CD4-positive, CD25-positive, alpha-beta regulatory T cell (primary cell): ENCODE measurements at regions not wholly inside any gene's neighbourhood (a gene's known extent, or its start where the extent isn't known, plus 50 kb on each side); places are given as distances from the start of the nearest gene placed in this dataset.

Experiments used
- ATAC-seq, 2 donors: fragments of 150-1000 bp; cut with Tn5 transposase; one replicate each; pipeline ENCODE4 v1.10.0; 2021; ENCODE audit warnings: low read depth in 2 of 2, moderate number of reproducible peaks in 2 of 2, moderate library complexity in 1 of 2
- DNase-seq, 3 donors: peaks; one replicate each; pipeline versions ENCODE4 v3.0.0 to v3.0.0-alpha.2; 2012 to 2022; ENCODE audit warnings: mixed read lengths in 1 of 3
- H3K27ac ChIP-seq: one replicate; pipeline ENCODE4 v1.7.0; 2013; ENCODE audit warnings: mild to moderate bottlenecking, low read length; ENCODE audit not compliant: insufficient read depth, poor library complexity, severe bottlenecking
- H3K27me3 ChIP-seq: one replicate; pipeline ENCODE4 v1.7.0; 2013; ENCODE audit warnings: low read length; ENCODE audit not compliant: control insufficient read depth, insufficient read depth
- H3K36me3 ChIP-seq: one replicate; pipeline ENCODE4 v1.7.0; 2013; ENCODE audit warnings: mild to moderate bottlenecking, low read length, moderate library complexity; ENCODE audit not compliant: control insufficient read depth, insufficient read depth
- H3K4me1 ChIP-seq: 2 replicates; pipeline ENCODE4 v1.7.0; 2013; ENCODE audit warnings: mild to moderate bottlenecking, low read length; ENCODE audit not compliant: insufficient read depth, control insufficient read depth, poor library complexity, severe bottlenecking
- H3K4me3 ChIP-seq: one replicate; pipeline ENCODE4 v1.7.0; 2013; ENCODE audit warnings: low read depth, mild to moderate bottlenecking, low read length, moderate library complexity
- H3K9me3 ChIP-seq, 2 experiments: 1 replicate in 1 of 2; 2 replicates in 1 of 2; pipeline ENCODE4 v1.7.0; 2013; ENCODE audit warnings: low read length in 2 of 2, mild to moderate bottlenecking in 1 of 2, moderate library complexity in 1 of 2; ENCODE audit not compliant: control insufficient read depth in 2 of 2
- H3K27ac Mint-ChIP-seq, 3 donors: one replicate each; pipeline ENCODE4 v1.8.0; 2020 to 2022; ENCODE audit warnings: mild to moderate bottlenecking in 3 of 3, mixed read lengths in 3 of 3, moderate library complexity in 2 of 3
- H3K27me3 Mint-ChIP-seq: one replicate; pipeline ENCODE4 v1.8.0; 2022; ENCODE audit warnings: mild to moderate bottlenecking, mixed read lengths
- H3K36me3 Mint-ChIP-seq: one replicate; pipeline ENCODE4 v1.8.0; 2020; ENCODE audit warnings: mixed read lengths
- H3K4me1 Mint-ChIP-seq, 4 donors: one replicate each; pipeline ENCODE4 v1.8.0; 2020 to 2022; ENCODE audit warnings: mixed read lengths in 4 of 4, mild to moderate bottlenecking in 1 of 4
- H3K4me3 Mint-ChIP-seq, 4 donors: one replicate each; pipeline ENCODE4 v1.8.0; 2020 to 2022; ENCODE audit warnings: mild to moderate bottlenecking in 4 of 4, mixed read lengths in 4 of 4, moderate library complexity in 3 of 4
- H3K9me3 Mint-ChIP-seq, 7 donors: one replicate each; pipeline ENCODE4 v1.8.0; 2020 to 2022; ENCODE audit warnings: mixed read lengths in 7 of 7, mild to moderate bottlenecking in 3 of 7, moderate library complexity in 2 of 7

DNA sequence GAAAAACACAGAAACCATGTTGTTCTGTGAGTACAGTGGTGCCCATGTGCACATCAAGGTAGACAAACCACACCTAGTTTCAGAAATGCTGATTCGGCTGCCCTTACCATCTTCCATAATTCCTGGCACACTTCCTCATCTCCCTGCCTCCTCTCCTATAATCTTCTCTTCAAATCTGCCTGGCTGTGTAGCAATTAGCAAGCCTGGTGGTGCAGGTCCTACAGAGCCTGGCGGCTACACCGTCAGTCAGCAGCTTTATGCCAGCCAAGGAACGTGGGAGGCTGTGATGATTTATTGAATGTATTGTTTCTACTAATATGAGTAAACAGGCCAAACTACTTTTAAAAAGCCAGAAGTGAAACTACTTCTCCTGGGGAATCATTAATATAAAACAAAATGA, 106.8 kb downstream of the SEMA6D start:
- ATAC-seq (no peak), DNase-seq (no peak)
- no peaks in the 10 kb centered on the region for H3K36me3 ChIP-seq
- H3K4me1 Mint-ChIP-seq, result no peaks in the 10 kb centered on the region
- peaks cover 0 to 5% (median 2%) of the 10 kb centered on the region in 7 donors for H3K9me3 Mint-ChIP-seq
- H3K4me3 ChIP-seq, result no peak overlapping the region
- no peaks in the 10 kb centered on the region for H3K4me1 ChIP-seq
- H3K9me3 ChIP-seq, result no peaks in the 10 kb centered on the region
- no peak overlapping the region for H3K27ac Mint-ChIP-seq
- H3K27ac ChIP-seq, result no peak overlapping the region
- peaks cover 9% of the 10 kb centered on the region for H3K27me3 Mint-ChIP-seq
- no peaks in the 10 kb centered on the region for H3K36me3 Mint-ChIP-seq
- H3K4me3 Mint-ChIP-seq, result no peak overlapping the region
- H3K27me3 ChIP-seq, result no peaks in the 10 kb centered on the region

DNA sequence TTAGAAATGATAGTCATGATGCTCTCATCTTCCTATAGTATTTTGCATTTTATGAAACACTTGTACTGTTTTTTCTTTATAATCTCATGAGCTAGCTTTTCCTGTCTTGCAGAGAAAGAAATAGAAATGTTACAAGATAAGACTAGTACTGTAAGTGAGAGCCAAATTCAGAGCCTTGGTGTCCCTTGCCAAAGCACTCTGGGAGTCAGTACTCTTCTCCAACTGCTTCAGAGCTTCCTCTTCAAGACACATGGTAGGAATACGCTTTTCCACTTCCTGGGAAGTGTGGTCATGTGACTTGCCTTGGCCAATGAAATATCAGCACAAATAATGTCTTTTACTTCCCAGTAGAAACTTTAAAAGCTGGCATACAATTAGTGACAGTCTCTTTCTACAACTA, 112.4 kb downstream of the SEMA6D start:
- Histone ChIP-seq H3K4me1 (no peaks in the 10 kb centered on the region), H3K27ac (no peak overlapping the region), H3K4me3 (no peak overlapping the region), H3K27me3 (no peaks in the 10 kb centered on the region), H3K9me3 (no peaks in the 10 kb centered on the region), H3K36me3 (no peaks in the 10 kb centered on the region)
- Mint-ChIP-seq H3K27me3 (peaks cover 11% of the 10 kb centered on the region), H3K4me3 (no peak overlapping the region), H3K27ac (no peak overlapping the region), H3K9me3 (peaks cover 0 to 6% (median 2%) of the 10 kb centered on the region in 7 donors), H3K4me1 (no peaks in the 10 kb centered on the region), H3K36me3 (no peaks in the 10 kb centered on the region)
- DNase-seq (no peak), ATAC-seq (no peak)

DNA sequence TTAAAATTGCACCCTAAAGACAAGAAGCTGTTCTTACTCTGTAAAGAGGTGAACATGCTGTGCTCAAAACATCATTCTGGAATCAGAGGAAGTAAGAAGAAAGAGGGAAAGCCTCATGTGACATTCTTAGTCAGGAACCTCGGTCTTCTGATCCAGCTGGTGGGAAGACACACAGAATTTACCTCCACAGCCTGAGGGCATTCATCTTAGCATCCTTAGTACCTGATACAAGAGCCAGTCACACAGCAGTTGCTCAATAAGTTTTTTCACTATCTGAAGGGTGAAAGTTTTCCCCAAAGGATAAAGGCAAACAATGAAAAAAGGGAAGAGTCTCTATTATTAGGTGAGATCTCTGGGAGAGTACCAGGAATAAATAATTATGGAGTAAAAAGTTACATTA, 116.8 kb downstream of the SEMA6D start:
- no peak overlapping the region for H3K4me3 ChIP-seq
- H3K4me1 Mint-ChIP-seq, result no peaks in the 10 kb centered on the region
- H3K36me3 ChIP-seq, result no peaks in the 10 kb centered on the region
- H3K36me3 Mint-ChIP-seq, result no peaks in the 10 kb centered on the region
- H3K9me3 Mint-ChIP-seq, result peaks cover 0 to 3% (median 0%) of the 10 kb centered on the region in 7 donors
- H3K27ac ChIP-seq, result no peak overlapping the region
- H3K27me3 ChIP-seq, result no peaks in the 10 kb centered on the region
- DNase-seq (no peak), ATAC-seq (no peak)
- no peak overlapping the region for H3K27ac Mint-ChIP-seq
- peaks cover 4% of the 10 kb centered on the region for H3K27me3 Mint-ChIP-seq
- H3K9me3 ChIP-seq, result no peaks in the 10 kb centered on the region
- H3K4me1 ChIP-seq, result no peaks in the 10 kb centered on the region
- no peak overlapping the region for H3K4me3 Mint-ChIP-seq

DNA sequence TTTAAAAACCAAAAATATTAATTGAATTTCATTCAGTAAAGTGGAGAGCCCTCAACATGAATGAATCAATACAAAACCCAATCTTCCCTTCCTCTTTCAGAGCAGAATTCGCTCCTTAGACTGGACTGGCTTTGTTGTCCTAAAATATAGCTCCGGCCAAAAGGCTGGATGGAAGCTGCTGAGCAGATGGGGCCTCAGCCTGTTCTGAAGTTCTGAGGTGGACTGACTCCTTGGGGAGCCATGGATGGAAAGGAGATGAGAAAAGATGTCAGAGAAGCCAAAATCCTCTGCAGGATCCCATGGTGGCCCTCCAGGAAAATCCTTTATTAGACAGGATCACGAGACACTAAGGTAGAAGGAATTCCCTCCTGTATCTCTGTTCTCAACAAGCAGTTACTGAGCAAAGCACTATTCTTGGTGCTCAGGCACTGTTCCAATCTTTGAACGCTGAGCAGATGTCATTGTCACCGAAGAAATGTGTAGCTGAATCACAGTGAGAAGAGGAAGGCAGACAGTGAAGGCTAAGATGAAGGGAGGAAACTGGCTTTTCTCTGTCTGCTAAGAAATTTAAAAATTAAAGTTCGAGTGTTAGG, 122.0 kb downstream of the SEMA6D start:
- no peaks in the 10 kb centered on the region for H3K36me3 ChIP-seq
- H3K4me3 ChIP-seq, result no peak overlapping the region
- no peaks in the 10 kb centered on the region for H3K4me1 Mint-ChIP-seq
- no peak overlapping the region for H3K27ac Mint-ChIP-seq
- H3K36me3 Mint-ChIP-seq, result no peaks in the 10 kb centered on the region
- H3K9me3 Mint-ChIP-seq, result peaks cover 0 to 6% (median 0%) of the 10 kb centered on the region in 7 donors
- no peaks in the 10 kb centered on the region for H3K4me1 ChIP-seq
- H3K4me3 Mint-ChIP-seq, result no peak overlapping the region
- no peaks in the 10 kb centered on the region for H3K27me3 Mint-ChIP-seq
- H3K9me3 ChIP-seq, result no peaks in the 10 kb centered on the region
- DNase-seq, result no peak
- no peak for ATAC-seq
- H3K27me3 ChIP-seq, result no peaks in the 10 kb centered on the region
- H3K27ac ChIP-seq, result no peak overlapping the region

DNA sequence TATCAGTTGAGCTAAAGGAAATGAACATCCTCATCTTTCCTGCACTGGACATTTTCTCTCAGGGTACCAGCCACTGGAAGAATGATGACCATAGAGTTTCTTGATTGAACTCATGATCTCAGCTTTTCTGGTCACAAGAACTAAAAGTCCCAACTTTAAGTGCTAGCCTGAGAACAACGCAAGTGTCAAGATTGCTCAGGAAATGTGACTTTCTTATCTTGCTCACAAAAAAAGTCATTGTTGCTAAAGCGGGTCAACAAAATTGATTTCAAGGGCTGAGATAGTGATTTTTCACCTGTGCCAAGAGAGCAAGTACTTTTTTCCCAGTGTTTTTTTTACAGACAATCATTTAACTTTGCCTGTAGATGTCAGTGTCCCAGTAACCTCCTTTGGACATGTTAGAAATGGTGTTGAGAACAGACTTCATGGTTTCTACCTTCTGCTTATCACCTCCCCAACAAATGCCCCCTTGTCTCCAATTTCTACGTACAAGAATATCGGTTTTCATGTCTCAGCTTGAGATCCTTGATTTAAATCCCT, 125.9 kb downstream of the SEMA6D start:
- DNase-seq, result no peak
- H3K36me3 Mint-ChIP-seq, result no peaks in the 10 kb centered on the region

DNA sequence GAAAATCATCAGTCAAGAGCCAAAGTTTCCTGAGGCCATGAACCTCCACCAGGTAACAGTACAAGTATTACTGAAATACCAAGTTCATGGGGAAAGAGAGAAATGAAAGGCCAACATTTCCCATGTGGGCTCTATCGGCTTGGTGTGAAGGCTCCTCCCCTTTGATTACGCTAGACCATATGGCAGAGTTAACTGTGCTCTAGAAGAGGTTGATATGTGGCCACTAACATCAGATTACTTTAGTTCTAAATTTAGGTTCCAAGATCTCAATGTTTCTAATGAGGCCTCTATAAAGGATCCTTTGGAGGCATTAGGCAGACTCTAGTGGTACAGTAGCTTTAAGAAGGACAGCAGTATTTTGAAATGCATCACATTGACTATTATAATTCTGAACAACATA, 127.1 kb downstream of the SEMA6D start:
- no peaks in the 10 kb centered on the region for H3K36me3 ChIP-seq
- DNase-seq, result no peak
- no peaks in the 10 kb centered on the region for H3K4me1 ChIP-seq
- H3K4me1 Mint-ChIP-seq, result no peaks in the 10 kb centered on the region
- no peaks in the 10 kb centered on the region for H3K27me3 Mint-ChIP-seq
- H3K4me3 Mint-ChIP-seq, result no peak overlapping the region
- no peaks in the 10 kb centered on the region for H3K27me3 ChIP-seq
- H3K27ac ChIP-seq, result no peak overlapping the region
- H3K4me3 ChIP-seq, result no peak overlapping the region
- H3K36me3 Mint-ChIP-seq, result no peaks in the 10 kb centered on the region
- ATAC-seq, result no peak
- H3K27ac Mint-ChIP-seq, result no peak overlapping the region
- peaks cover 0 to 6% (median 0%) of the 10 kb centered on the region in 7 donors for H3K9me3 Mint-ChIP-seq
- H3K9me3 ChIP-seq, result no peaks in the 10 kb centered on the region

More for the DNA sequence above, 125.9 kb downstream of the SEMA6D start:
- H3K4me1 ChIP-seq, result no peaks in the 10 kb centered on the region
- ATAC-seq, result no peak
- peaks cover 0 to 6% (median 0%) of the 10 kb centered on the region in 7 donors for H3K9me3 Mint-ChIP-seq
- H3K4me3 Mint-ChIP-seq, result no peak overlapping the region
- H3K4me1 Mint-ChIP-seq, result no peaks in the 10 kb centered on the region
- H3K27ac Mint-ChIP-seq, result no peak overlapping the region
- no peaks in the 10 kb centered on the region for H3K9me3 ChIP-seq
- H3K27me3 ChIP-seq, result no peaks in the 10 kb centered on the region
- H3K27me3 Mint-ChIP-seq, result no peaks in the 10 kb centered on the region
- no peak overlapping the region for H3K27ac ChIP-seq
- no peaks in the 10 kb centered on the region for H3K36me3 ChIP-seq
- no peak overlapping the region for H3K4me3 ChIP-seq

DNA sequence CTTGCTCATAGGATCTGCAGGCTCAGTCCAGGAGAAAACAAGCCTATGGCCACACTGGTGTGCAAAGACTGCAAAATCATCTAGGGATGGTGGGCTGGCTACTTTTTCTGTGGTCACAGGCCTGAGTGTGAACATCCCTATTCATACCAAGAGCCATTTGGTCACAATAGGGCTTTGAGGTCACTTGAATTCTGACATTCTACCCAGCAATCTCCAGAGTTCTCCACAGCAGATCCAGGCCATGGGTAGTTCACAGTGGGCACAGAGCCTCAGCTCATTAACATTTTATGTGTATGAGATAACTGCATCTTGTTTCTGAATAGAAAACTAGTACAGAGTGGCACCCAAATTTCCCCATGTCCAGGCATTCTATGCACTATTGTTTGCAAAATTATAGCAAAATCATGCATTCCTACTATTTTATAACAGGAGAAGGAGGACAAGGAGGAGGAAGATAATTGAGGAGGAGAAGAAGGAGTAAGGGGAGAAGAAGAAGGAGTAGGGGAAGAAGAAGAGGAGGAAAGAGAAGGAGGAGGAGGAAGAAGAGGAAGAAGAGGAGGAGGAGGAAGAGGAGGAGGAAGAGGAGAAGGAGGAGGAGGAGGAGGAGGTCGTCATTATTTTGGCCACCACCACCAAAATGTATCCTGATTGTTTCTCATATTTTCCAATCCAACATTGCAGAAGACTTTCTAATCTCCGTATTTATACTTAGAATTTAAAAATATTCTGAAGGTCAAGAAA, 129.0 kb downstream of the SEMA6D start:
- Histone ChIP-seq H3K4me3 (no peak overlapping the region), H3K36me3 (no peaks in the 10 kb centered on the region), H3K27me3 (no peaks in the 10 kb centered on the region), H3K9me3 (no peaks in the 10 kb centered on the region), H3K27ac (no peak overlapping the region), H3K4me1 (no peaks in the 10 kb centered on the region)
- H3K27ac Mint-ChIP-seq, result no peak overlapping the region
- no peak for DNase-seq
- no peak for ATAC-seq
- no peaks in the 10 kb centered on the region for H3K27me3 Mint-ChIP-seq
- H3K9me3 Mint-ChIP-seq, result peaks cover 0 to 11% (median 0%) of the 10 kb centered on the region in 7 donors
- H3K4me3 Mint-ChIP-seq, result no peak overlapping the region
- no peaks in the 10 kb centered on the region for H3K36me3 Mint-ChIP-seq
- H3K4me1 Mint-ChIP-seq, result no peaks in the 10 kb centered on the region

DNA sequence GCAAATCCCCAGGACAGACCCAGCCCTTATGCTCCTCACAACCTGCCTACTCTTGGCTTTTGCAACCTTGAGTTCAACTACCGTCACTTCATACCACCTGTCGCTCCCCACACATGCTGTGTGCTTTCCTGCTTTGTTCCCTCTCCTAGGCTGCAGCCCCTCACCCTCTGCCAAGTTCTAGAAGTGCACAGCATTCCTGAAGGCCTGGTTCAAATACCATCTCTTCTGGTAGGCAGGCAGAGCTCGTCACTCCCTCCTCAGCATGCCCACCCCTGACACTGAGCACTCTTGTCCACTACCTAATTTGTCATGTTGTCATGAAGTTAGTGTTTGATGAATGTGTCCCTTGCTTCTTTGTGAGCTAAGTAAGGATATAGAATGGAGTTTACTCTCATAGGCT, 129.6 kb downstream of the SEMA6D start:
- Mint-ChIP-seq H3K27me3 (no peaks in the 10 kb centered on the region), H3K36me3 (no peaks in the 10 kb centered on the region), H3K4me3 (no peak overlapping the region), H3K27ac (no peak overlapping the region), H3K4me1 (no peaks in the 10 kb centered on the region), H3K9me3 (peaks cover 0 to 12% (median 0%) of the 10 kb centered on the region in 7 donors)
- Histone ChIP-seq H3K4me1 (no peaks in the 10 kb centered on the region), H3K27ac (no peak overlapping the region), H3K4me3 (no peak overlapping the region), H3K9me3 (no peaks in the 10 kb centered on the region), H3K36me3 (no peaks in the 10 kb centered on the region), H3K27me3 (no peaks in the 10 kb centered on the region)
- DNase-seq (no peak), ATAC-seq (no peak)
